H9 (cell line): ENCODE measurements at regions not wholly inside any gene's neighbourhood (a gene's known extent, or its start where the extent isn't known, plus 50 kb on each side); places are given as distances from the start of the nearest gene placed in this dataset.

ENCODE experiments used
- DNase-seq: peaks from one replicate; pipeline ENCODE4 v3.0.0-alpha.2; 2017
- H2AFZ ChIP-seq: one replicate; pipeline ENCODE4 v1.6.1; 2013; ENCODE audit warnings: mild to moderate bottlenecking, low read length, control low read depth, moderate library complexity
- H2AK5ac ChIP-seq: 2 replicates; pipeline ENCODE4 v1.6.1; 2013; ENCODE audit warnings: low read length, control low read depth, mixed read lengths; ENCODE audit not compliant: insufficient read length
- H2BK120ac ChIP-seq: one replicate; pipeline ENCODE4 v1.6.1; 2013; ENCODE audit warnings: low read depth, mild to moderate bottlenecking, low read length, control low read depth, inconsistent platforms; ENCODE audit not compliant: poor library complexity, severe bottlenecking
- H2BK12ac ChIP-seq: 2 replicates; pipeline ENCODE4 v1.6.1; 2013; ENCODE audit warnings: low read length, control low read depth, mixed read lengths, low read depth; ENCODE audit not compliant: insufficient read length
- H2BK15ac ChIP-seq: 2 replicates; pipeline ENCODE4 v1.6.1; 2013; ENCODE audit warnings: low read depth, low read length, control low read depth
- H2BK20ac ChIP-seq: one replicate; pipeline ENCODE4 v1.6.1; 2013; ENCODE audit warnings: low read depth, mild to moderate bottlenecking, low read length, control low read depth, inconsistent platforms; ENCODE audit not compliant: poor library complexity, severe bottlenecking
- H2BK5ac ChIP-seq: 2 replicates; pipeline ENCODE4 v1.6.1; 2013; ENCODE audit warnings: low read length, control low read depth, mixed read lengths; ENCODE audit not compliant: insufficient read length
- H3K14ac ChIP-seq: 2 replicates; pipeline ENCODE4 v1.6.1; 2013; ENCODE audit warnings: low read length, control low read depth; ENCODE audit not compliant: insufficient read depth
- H3K18ac ChIP-seq: 2 replicates; pipeline ENCODE4 v1.6.1; 2013; ENCODE audit warnings: low read depth, mild to moderate bottlenecking, mixed read lengths, low read length, control low read depth; ENCODE audit not compliant: insufficient read length
- H3K23ac ChIP-seq: 2 replicates; pipeline ENCODE4 v1.6.1; 2013; ENCODE audit warnings: low read length, control low read depth, mixed read lengths, low read depth; ENCODE audit not compliant: insufficient read length
- H3K23me2 ChIP-seq: 2 replicates; pipeline ENCODE4 v1.6.1; 2013; ENCODE audit warnings: low read depth, mild to moderate bottlenecking, mixed read lengths, low read length, control low read depth; ENCODE audit not compliant: insufficient read length, poor library complexity, severe bottlenecking
- H3K27ac ChIP-seq: 2 replicates; pipeline ENCODE4 v1.5.1; 2013; ENCODE audit warnings: low read length, control low read depth, mixed read lengths, low read depth; ENCODE audit not compliant: insufficient read length
- H3K27me3 ChIP-seq: 2 replicates; pipeline ENCODE4 v1.6.1; 2013; ENCODE audit warnings: low read length, control low read depth, inconsistent platforms; ENCODE audit not compliant: insufficient read depth
- H3K4ac ChIP-seq: 2 replicates; pipeline ENCODE4 v1.6.1; 2013; ENCODE audit warnings: low read depth, mild to moderate bottlenecking, control low read depth, inconsistent platforms, low read length, moderate library complexity
- H3K4me1 ChIP-seq: 2 replicates; pipeline ENCODE4 v1.6.1; 2013; ENCODE audit warnings: low read length, control low read depth, inconsistent platforms; ENCODE audit not compliant: insufficient read depth
- H3K4me2 ChIP-seq: 2 replicates; pipeline ENCODE4 v1.6.1; 2013; ENCODE audit warnings: low read length, control low read depth, mixed read lengths; ENCODE audit not compliant: insufficient read length, insufficient read depth
- H3K56ac ChIP-seq: 2 replicates; pipeline ENCODE4 v1.6.1; 2013; ENCODE audit warnings: low read depth, mild to moderate bottlenecking, mixed read lengths, low read length, control low read depth; ENCODE audit not compliant: insufficient read length
- H3K79me1 ChIP-seq: 2 replicates; pipeline ENCODE4 v1.6.1; 2013; ENCODE audit warnings: low read depth, mild to moderate bottlenecking, moderate library complexity, low read length, control low read depth, inconsistent platforms; ENCODE audit not compliant: insufficient read depth, poor library complexity, severe bottlenecking
- H3K79me2 ChIP-seq: 2 replicates; pipeline ENCODE4 v1.6.1; 2013; ENCODE audit warnings: low read length, control low read depth, inconsistent platforms; ENCODE audit not compliant: insufficient read depth
- H3K9ac ChIP-seq: 2 replicates; pipeline ENCODE4 v1.6.1; 2013; ENCODE audit warnings: low read length, control low read depth, mixed read lengths; ENCODE audit not compliant: insufficient read length; ENCODE audit errors: extremely low read depth
- H3K9me3 ChIP-seq: one replicate; pipeline ENCODE4 v1.6.1; 2013; ENCODE audit warnings: low read depth, low read length, inconsistent platforms; ENCODE audit not compliant: control insufficient read depth
- H3T11ph ChIP-seq: one replicate; pipeline ENCODE4 v1.6.1; 2013; ENCODE audit warnings: mild to moderate bottlenecking, low read length, control low read depth, inconsistent platforms
- H4K20me1 ChIP-seq: one replicate; pipeline ENCODE4 v1.6.1; 2013; ENCODE audit not compliant: control insufficient read depth, insufficient read length, insufficient read depth
- H4K5ac ChIP-seq: 2 replicates; pipeline ENCODE4 v1.6.1; 2013; ENCODE audit warnings: low read depth, mild to moderate bottlenecking, mixed read lengths, low read length, control low read depth; ENCODE audit not compliant: insufficient read length
- H4K8ac ChIP-seq: replicated peaks from 2 replicates; pipeline ENCODE4 v1.6.1; 2013; ENCODE audit warnings: low read length, control low read depth, mixed read lengths, low read depth; ENCODE audit not compliant: insufficient read length
- H4K91ac ChIP-seq: 2 replicates; pipeline ENCODE4 v1.6.1; 2013; ENCODE audit warnings: low read depth, mild to moderate bottlenecking, moderate library complexity, mixed read lengths, low read length, control low read depth; ENCODE audit not compliant: insufficient read length
- H3K27ac Mint-ChIP-seq, 3 experiments: 2 replicates in 2 of 3; 3 replicates in 1 of 3; pipeline ENCODE4 v1.8.0; 2020 to 2021; ENCODE audit warnings: mixed read lengths in 3 of 3, mild to moderate bottlenecking in 1 of 3, moderate library complexity in 1 of 3
- H3K27me3 Mint-ChIP-seq: 2 replicates; pipeline ENCODE4 v1.8.0; 2021; ENCODE audit warnings: low read depth, mild to moderate bottlenecking, moderate library complexity, mixed read lengths
- H3K36me3 Mint-ChIP-seq, 3 experiments: 2 replicates in 2 of 3; 3 replicates in 1 of 3; pipeline ENCODE4 v1.8.0; 2020 to 2021; ENCODE audit warnings: low read depth in 3 of 3, mixed read lengths in 3 of 3; ENCODE audit not compliant: insufficient read depth in 1 of 3
- H3K4me1 Mint-ChIP-seq, 2 experiments: 2 replicates each; pipeline ENCODE4 v1.8.0; 2020; ENCODE audit warnings: mixed read lengths in 2 of 2
- H3K4me3 Mint-ChIP-seq, 2 experiments: 2 replicates in 1 of 2; 3 replicates in 1 of 2; pipeline ENCODE4 v1.8.0; 2020 to 2021; ENCODE audit warnings: mild to moderate bottlenecking in 2 of 2, mixed read lengths in 2 of 2, moderate library complexity in 1 of 2
- H3K9me3 Mint-ChIP-seq, 2 experiments: 2 replicates in 1 of 2; 3 replicates in 1 of 2; pipeline ENCODE4 v1.8.0; 2020; ENCODE audit warnings: mild to moderate bottlenecking in 2 of 2, mixed read lengths in 2 of 2, moderate library complexity in 1 of 2
- CTCF ChIP-seq: fragments of 200-600 bp; sonication (generic); conservative IDR thresholded peaks from 3 replicates; pipeline ENCODE4 v1.8.0; 2021; ENCODE audit warnings: antibody characterized with exemption, mild to moderate bottlenecking
- WGBS: extraction: QIAGEN DNeasy Blood & Tissue Kit; methylation state at CpG from one replicate; pipeline ENCODE4 v1.1.7; 2013; ENCODE audit warnings: missing lambda C conversion rate, low lambda C conversion rate, mixed read lengths; ENCODE audit not compliant: insufficient read length; ENCODE audit errors: extremely low coverage; 5-methylcytosine and 5-hydroxymethylcytosine counted together

- no peak overlapping the region for H4K5ac ChIP-seq
- no peak for TF ChIP-seq CTCF
- H4K91ac ChIP-seq: no peak overlapping the region
- H2BK15ac ChIP-seq: no peak overlapping the region
- Mint-ChIP-seq H3K27me3 (no peaks in the 10 kb centered on the region), H3K4me1 (no peaks in the 10 kb centered on the region), H3K36me3 (no peaks in the 10 kb centered on the region; a peak in 1 of 7 replicates), H3K4me3 (no peak overlapping the region), H3K27ac (peak overlapping the region in 1 of 3 experiments; percentile 16; a peak in 2 of 7 replicates), H3K9me3 (peaks cover 0 to 1% of the 10 kb centered on the region in 2 experiments; a peak in 1 of 5 replicates)
- no peak overlapping the region for H3K27ac ChIP-seq
- no peak overlapping the region for H3K18ac ChIP-seq
- H4K20me1 ChIP-seq: no peaks in the 10 kb centered on the region
- H2BK12ac ChIP-seq: no peak overlapping the region
- no peak overlapping the region for H3K14ac ChIP-seq
- no peak overlapping the region for H3K4me2 ChIP-seq
- no CpG with 5 or more reads among the region's 4 CpGs for WGBS
- no peaks in the 10 kb centered on the region for H3K9me3 ChIP-seq
- H3K27me3 ChIP-seq: no peaks in the 10 kb centered on the region
- H3K23ac ChIP-seq: no peak overlapping the region
- no peak for DNase-seq
- no peak overlapping the region for H2AFZ ChIP-seq
- no peaks in the 10 kb centered on the region for H3K79me2 ChIP-seq
- H3K23me2 ChIP-seq: no peaks in the 10 kb centered on the region
- H2BK120ac ChIP-seq: no peak overlapping the region
- H3K9ac ChIP-seq: no peak overlapping the region
- no peak overlapping the region for H3K56ac ChIP-seq
- H4K8ac ChIP-seq: no peak overlapping the region
- no peak overlapping the region for H2BK20ac ChIP-seq
- H2AK5ac ChIP-seq: no peak overlapping the region
- H3K79me1 ChIP-seq: no peaks in the 10 kb centered on the region
- H3K4ac ChIP-seq: no peak overlapping the region
- no peaks in the 10 kb centered on the region for H3K4me1 ChIP-seq
- H3T11ph ChIP-seq: no peak overlapping the region
- H2BK5ac ChIP-seq: no peak overlapping the region
Measured at GRCh38 chr7:104956753-104957450, 57.1 kb upstream of the KMT2E start.
